ENCODE measurements at regions not wholly inside any gene's neighbourhood (a gene's known extent, or its start where the extent isn't known, plus 50 kb on each side); places are given as distances from the start of the nearest gene placed in this dataset.

- no peak for DNase-seq
Observed at GRCh38 chr3:181860235-181860634, 148.5 kb downstream of the SOX2 start.

GRCh38 chr3:181862502-181862901 lies 150.8 kb downstream of the SOX2 start:
- DNase-seq = no peak

GRCh38 chr3:181868576-181869082 lies 156.9 kb downstream of the SOX2 start:
- no peak for DNase-seq

- DNase-seq = no peak
Observed at GRCh38 chr3:181872887-181873286, 161.2 kb downstream of the SOX2 start.

GRCh38 chr3:181879926-181880325 lies 168.2 kb downstream of the SOX2 start:
- no peak for DNase-seq

- DNase-seq = no peak
Observed at GRCh38 chr3:181880331-181880730, 168.6 kb downstream of the SOX2 start.

- no peak for DNase-seq
Observed at GRCh38 chr3:181881749-181882148, 170.0 kb downstream of the SOX2 start.

GRCh38 chr3:181885868-181886630 lies 174.3 kb downstream of the SOX2 start:
- DNase-seq = no peak

GRCh38 chr3:181886676-181887075 lies 175.0 kb downstream of the SOX2 start:
- no peak for DNase-seq

- DNase-seq = no peak
Observed at GRCh38 chr3:181887685-181888084, 176.0 kb downstream of the SOX2 start.

GRCh38 chr3:181888234-181888633 lies 176.5 kb downstream of the SOX2 start:
- DNase-seq = no peak

GRCh38 chr3:181892848-181893247 lies 181.1 kb downstream of the SOX2 start:
- DNase-seq = no peak

- DNase-seq = no peak
Observed at GRCh38 chr3:181896605-181897004, 184.9 kb downstream of the SOX2 start.

GRCh38 chr3:181899702-181900101 lies 188.0 kb downstream of the SOX2 start:
- DNase-seq = no peak

- no peak for DNase-seq
Observed at GRCh38 chr3:181901626-181902025, 189.9 kb downstream of the SOX2 start.

- no peak for DNase-seq
Observed at GRCh38 chr3:181906338-181906737, 194.6 kb downstream of the SOX2 start.

GRCh38 chr3:181909241-181909640 lies 197.5 kb downstream of the SOX2 start:
- no peak for DNase-seq

- DNase-seq = no peak
Observed at GRCh38 chr3:181912384-181912783, 200.7 kb downstream of the SOX2 start.

GRCh38 chr3:181913254-181913653 lies 201.5 kb downstream of the SOX2 start:
- DNase-seq = no peak

- no peak for DNase-seq
Observed at GRCh38 chr3:181915551-181915950, 203.8 kb downstream of the SOX2 start.

- no peak for DNase-seq
Observed at GRCh38 chr3:181916013-181916412, 204.3 kb downstream of the SOX2 start.

- DNase-seq = no peak
Observed at GRCh38 chr3:181917027-181917426, 205.3 kb downstream of the SOX2 start.

- no peak for DNase-seq
Observed at GRCh38 chr3:181919375-181919774, 207.7 kb downstream of the SOX2 start.

GRCh38 chr3:181920409-181920808 lies 208.7 kb downstream of the SOX2 start:
- no peak for DNase-seq

- DNase-seq = no peak
Observed at GRCh38 chr3:181921220-181921619, 209.5 kb downstream of the SOX2 start.

Measured in NCI-H1694 treated with DMSO at 0.1 percent for 48 hours (cell line).